AG09309 (cell line): ENCODE measurements at regions not wholly inside any gene's neighbourhood (a gene's known extent, or its start where the extent isn't known, plus 50 kb on each side); places are given as distances from the start of the nearest gene placed in this dataset.

Source experiments
- DNase-seq: peaks from one replicate; pipeline ENCODE4 v3.0.0-alpha.2; 2010; ENCODE audit warnings: low read depth
- H3K4me3 ChIP-seq: 2 replicates; pipeline ENCODE4 v1.5.1; 2011; ENCODE audit warnings: mild to moderate bottlenecking, low read depth, low read length, moderate library complexity; ENCODE audit not compliant: control insufficient read depth
- CTCF ChIP-seq: IDR thresholded peaks from 2 replicates; pipeline ENCODE4 v1.5.1; 2011; ENCODE audit warnings: mild to moderate bottlenecking, low read depth, low read length, inconsistent platforms; ENCODE audit not compliant: insufficient read depth, control insufficient read depth; ENCODE audit errors: missing control alignments

DNA sequence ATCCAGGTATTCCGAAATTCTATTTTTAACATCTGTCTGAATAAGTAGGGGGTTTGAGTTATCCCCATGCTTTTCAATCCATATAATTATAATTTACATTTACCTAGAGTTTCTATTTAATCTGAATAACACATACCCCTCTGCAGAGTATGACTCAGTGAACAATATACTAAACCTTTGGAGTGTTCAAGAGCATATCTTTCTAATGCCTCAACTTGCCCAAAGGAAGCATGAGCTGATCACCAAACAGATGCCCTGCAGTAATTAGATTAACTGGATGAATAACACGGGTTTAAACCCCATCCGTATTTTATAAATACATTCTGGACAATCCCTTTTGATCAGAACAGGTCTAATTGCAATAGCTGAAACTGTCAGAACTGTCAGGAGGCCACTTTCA is 897.1 kb downstream of the TFAP2A start:
- no peak overlapping the region for H3K4me3 ChIP-seq
- TF ChIP-seq CTCF = no peak
- no peak for DNase-seq

DNA sequence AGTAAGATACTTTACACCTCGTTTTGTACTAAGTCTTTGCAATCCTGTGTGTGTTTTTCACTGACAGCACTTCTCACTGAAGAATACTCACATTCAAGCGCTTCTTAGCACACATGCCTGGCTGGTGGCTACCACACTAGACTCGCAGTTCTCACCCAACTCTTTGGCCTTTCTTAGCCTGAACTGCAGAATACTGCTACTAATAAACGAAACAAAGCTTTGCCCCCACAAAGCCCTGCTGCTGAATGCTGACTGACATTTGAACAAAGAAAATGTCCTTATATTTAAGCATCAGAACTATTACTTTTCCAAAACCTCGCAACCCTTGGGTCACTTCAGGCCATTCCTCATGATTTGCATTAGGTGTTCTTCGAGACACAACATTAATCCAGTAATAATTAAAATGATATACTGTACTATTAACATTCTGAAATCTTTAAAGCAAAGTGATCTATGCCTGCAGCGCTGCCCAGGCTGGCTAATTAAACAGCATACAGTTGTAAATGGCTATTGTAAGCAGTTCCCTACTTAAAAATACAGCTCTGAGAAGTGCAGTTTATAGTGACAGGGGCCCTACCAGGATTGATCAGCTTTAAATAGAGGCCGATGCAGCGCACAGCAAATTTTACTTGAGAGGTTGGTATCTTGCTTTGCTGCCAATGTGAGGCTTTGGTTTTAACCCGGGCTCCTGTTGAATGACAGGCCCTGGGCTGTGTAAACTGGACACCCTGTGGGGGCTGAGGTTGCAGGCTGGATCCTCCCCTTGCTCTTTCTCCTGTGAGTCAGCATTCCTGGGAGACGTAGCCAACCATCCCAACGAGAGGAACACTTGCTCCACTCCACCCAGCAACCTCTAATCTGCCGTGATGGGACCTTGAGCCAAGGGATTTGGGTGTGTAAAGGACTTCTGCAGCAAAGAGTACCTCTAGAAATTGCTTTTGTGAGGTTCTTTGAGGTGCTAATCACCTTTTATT is 899.0 kb downstream of the TFAP2A start:
- TF ChIP-seq CTCF = no peak
- DNase-seq = no peak
- no peak overlapping the region for H3K4me3 ChIP-seq

DNA sequence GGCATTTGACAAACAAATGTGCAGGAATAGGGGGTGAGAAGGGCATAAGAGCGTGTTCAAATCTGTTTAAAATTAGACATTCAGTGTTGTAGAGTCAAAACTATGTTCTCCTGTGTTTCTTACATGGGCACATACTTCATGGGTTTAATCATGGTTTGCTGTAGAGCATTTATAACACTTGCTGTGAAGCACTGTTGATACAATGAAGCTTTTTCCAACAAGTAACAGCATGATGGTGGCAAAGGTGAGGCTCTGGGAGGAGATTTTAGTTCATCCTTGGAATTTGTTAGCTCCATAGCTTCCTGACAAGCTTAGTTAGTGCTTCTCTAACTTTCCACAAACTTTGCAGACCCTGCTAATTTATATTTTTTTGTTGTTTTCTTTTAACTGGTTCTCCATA is 900.7 kb downstream of the TFAP2A start:
- DNase-seq = no peak
- no peak for TF ChIP-seq CTCF
- no peak overlapping the region for H3K4me3 ChIP-seq

DNA sequence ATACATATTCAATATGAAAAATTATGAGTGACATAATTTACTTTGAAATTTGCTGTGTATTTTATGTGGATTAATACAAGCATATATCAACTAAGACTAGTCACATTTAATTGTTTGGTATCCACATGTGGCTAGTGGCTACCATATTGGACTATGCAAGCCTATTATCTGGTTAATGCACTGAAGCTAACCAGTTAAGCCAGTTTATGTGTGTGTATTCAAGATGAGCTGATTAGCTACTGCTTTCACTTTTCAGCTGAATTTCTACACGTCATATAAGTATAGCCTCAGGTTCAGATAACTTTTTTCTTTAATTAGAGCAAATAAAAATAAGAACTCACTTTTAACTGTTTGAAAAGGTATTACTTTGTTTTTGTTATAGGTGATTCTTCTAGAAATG is 903.7 kb downstream of the TFAP2A start:
- H3K4me3 ChIP-seq = no peak overlapping the region
- TF ChIP-seq CTCF = no peak
- no peak for DNase-seq

DNA sequence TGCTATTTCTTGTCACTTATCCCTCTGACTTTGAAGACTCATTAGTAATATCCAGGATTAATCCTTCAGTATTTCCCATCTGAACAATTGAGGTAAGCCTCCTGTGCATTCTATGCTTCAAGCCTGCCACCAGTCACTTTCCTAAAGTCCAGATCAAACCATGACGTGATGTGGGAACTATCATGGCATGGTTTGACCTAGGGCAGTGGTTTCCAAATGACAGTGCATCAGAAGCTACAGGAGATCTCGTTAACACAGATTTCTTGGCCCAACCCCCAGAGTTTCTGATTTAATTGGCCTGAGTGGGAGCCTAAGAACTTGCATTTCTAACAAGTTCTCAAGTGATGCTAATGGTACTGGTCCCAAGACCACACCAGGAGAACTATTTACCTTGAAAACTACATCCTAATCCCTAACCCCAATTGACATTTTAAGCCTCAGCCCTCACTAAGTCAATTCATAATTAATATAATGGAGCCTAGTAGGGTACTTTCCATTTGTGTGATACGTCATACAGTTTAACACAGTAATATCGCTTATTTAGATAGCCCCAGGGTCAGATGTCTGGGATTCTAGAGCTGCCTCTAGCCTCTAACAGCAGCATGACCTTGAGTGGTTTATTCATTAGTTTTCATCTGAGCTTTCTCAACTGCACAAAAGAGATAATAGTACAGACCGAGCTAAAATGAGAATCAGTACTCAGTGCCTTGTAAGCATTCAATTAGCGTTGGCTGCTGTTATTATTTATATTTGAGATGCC is 907.6 kb downstream of the TFAP2A start:
- no peak overlapping the region for H3K4me3 ChIP-seq
- no peak for TF ChIP-seq CTCF
- no peak for DNase-seq

DNA sequence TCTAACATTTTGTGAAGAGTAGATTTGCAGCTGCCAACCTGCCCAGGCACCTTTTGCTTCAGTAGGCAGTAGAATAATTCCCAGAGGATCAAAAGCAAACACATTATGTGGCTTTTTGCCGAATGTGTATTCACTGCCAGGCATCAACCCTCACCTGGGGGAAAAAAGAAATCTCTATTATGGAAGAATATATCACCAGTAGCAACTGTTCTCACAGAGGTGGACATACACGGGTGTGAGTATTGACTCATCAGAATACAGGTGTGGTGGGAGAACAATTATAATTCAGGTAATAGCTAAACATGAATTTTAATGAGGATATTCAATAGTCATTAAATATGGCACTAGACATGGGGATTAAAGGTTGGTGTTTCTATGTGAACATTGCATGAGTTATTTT is 910.7 kb downstream of the TFAP2A start:
- no peak for DNase-seq
- no peak overlapping the region for H3K4me3 ChIP-seq
- no peak for TF ChIP-seq CTCF
